Spleen (tissue), 7 donors: ENCODE measurements at regions not wholly inside any gene's neighbourhood (a gene's known extent, or its start where the extent isn't known, plus 50 kb on each side); places are given as distances from the start of the nearest gene placed in this dataset.

Source experiments
- CTCF ChIP-seq, 11 experiments: fragments of 200-600 bp in 7 of 11; fragments of 450-650 bp in 4 of 11; sonication (generic) in 4 of 11; IDR thresholded peaks in 8 of 11; conservative IDR thresholded peaks in 3 of 11; 1 replicate in 7 of 11; 2 replicates in 4 of 11; pipeline versions ENCODE4 v1.4.0 to v1.8.0; 2016 to 2021; ENCODE audit warnings: antibody characterized with exemption in 11 of 11, inconsistent platforms in 4 of 11, mild to moderate bottlenecking in 1 of 11
- POLR2A ChIP-seq, 3 donors: fragments of 450-650 bp; IDR thresholded peaks; one replicate each; pipeline ENCODE4 v1.5.1; 2017; ENCODE audit warnings: antibody characterized with exemption in 3 of 3, mild to moderate bottlenecking in 1 of 3
- POLR2AphosphoS5 ChIP-seq, 3 donors: sonication (generic); formaldehyde crosslinking; IDR thresholded peaks; one replicate each; pipeline ENCODE4 v1.5.1; 2017; ENCODE audit warnings: antibody characterized with exemption in 3 of 3
- donor health status: DM: no; HTN: no; CAD: no; lungs with moderate emphysema.
- donor health status: DM: no; HTN: no; CAD: no.
- donor health status: DM: no; HTN: no; CAD: no.

DNA sequence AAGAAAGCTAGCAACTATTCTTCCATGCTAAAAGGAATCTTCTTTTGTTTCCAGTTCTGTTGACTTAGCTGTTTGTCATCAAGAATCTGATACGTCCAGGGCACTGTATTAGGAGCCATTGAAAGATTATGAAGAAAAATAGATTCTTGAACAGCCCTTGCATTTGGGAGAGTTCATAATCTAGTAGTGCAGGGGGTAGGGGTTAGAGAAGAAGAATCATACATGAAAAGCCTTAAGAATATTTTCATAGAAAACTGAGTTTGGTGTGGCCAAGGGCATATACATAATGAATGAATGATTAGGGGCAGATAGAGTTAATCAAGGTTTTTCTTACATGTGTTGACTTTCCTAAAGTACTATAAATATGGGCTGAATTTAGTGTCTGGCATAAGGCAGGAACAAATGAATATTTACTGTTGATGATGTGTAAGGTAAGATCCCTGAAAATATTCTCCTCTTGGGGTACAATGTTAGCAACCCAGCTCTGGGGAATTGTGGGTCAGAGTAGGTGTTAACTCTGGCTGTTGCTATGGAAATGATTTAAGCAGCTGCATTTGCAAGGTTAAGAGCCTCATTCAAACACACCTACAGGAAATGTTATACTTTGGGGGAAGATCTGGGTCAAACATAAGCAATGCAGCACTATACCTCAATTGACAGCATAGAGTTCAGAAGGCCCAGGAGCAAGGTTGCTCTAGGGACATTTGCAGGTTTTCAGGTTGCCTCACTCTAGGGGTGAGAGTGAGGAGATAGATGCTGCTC lies 667.3 kb upstream of the CITED2 start:
- no peak for TF ChIP-seq POLR2A (IDR thresholded peaks at IDR 0.05)
- no peak for TF ChIP-seq CTCF (IDR thresholded peaks at IDR 0.05 in 8 of 11, conservative IDR thresholded peaks at IDR 0.05 in 3 of 11)
- TF ChIP-seq POLR2AphosphoS5 (IDR thresholded peaks at IDR 0.05), result no peak
